Astrocyte (in vitro differentiated cells and primary cell): ENCODE measurements at regions not wholly inside any gene's neighbourhood (a gene's known extent, or its start where the extent isn't known, plus 50 kb on each side); places are given as distances from the start of the nearest gene placed in this dataset.

Experiments used
- DNase-seq: peaks from one replicate; pipeline ENCODE4 v3.0.0-alpha.2; 2010; ENCODE audit warnings: low read depth
- FAIRE-seq: peaks from 2 replicates; lab custom pipeline; 2011; peaks lifted over from hg19 to GRCh38; lab: Jason Lieb, UNC
- H2AFZ ChIP-seq: 2 replicates; pipeline ENCODE4 v1.6.0; 2012; ENCODE audit warnings: low read depth, low read length, inconsistent platforms
- H3K27ac ChIP-seq: 2 replicates; pipeline ENCODE4 v1.5.1; 2011; ENCODE audit warnings: low read depth, low read length, inconsistent platforms
- H3K27me3 ChIP-seq: 2 replicates; pipeline ENCODE4 v1.6.0; 2011; ENCODE audit warnings: low read length, inconsistent platforms; ENCODE audit not compliant: insufficient read depth
- H3K36me3 ChIP-seq: 2 replicates; pipeline ENCODE4 v1.5.1; 2011; ENCODE audit warnings: low read length, inconsistent platforms; ENCODE audit not compliant: insufficient read depth
- H3K4me1 ChIP-seq: 2 replicates; pipeline ENCODE4 v1.5.1; 2011; ENCODE audit warnings: low read length, inconsistent platforms; ENCODE audit not compliant: insufficient read depth
- H3K4me2 ChIP-seq: 2 replicates; pipeline ENCODE4 v1.6.0; 2012; ENCODE audit warnings: low read length, inconsistent platforms
- H3K4me3 ChIP-seq: 2 replicates; pipeline ENCODE4 v1.5.1; 2011; ENCODE audit warnings: low read depth, mild to moderate bottlenecking, low read length, inconsistent platforms; ENCODE audit not compliant: insufficient read depth
- H3K79me2 ChIP-seq: 2 replicates; pipeline ENCODE4 v1.6.0; 2012; ENCODE audit warnings: mild to moderate bottlenecking, low read length, inconsistent platforms; ENCODE audit not compliant: insufficient read depth
- H3K9ac ChIP-seq: 2 replicates; pipeline ENCODE4 v1.6.0; 2012; ENCODE audit warnings: mild to moderate bottlenecking, low read length, inconsistent platforms
- H3K9me3 ChIP-seq: 2 replicates; pipeline ENCODE4 v1.5.1; 2012; ENCODE audit warnings: low read depth, mild to moderate bottlenecking, low read length, inconsistent platforms; ENCODE audit not compliant: insufficient read depth
- H4K20me1 ChIP-seq: 2 replicates; pipeline ENCODE4 v1.6.0; 2012; ENCODE audit warnings: low read length, inconsistent platforms; ENCODE audit not compliant: insufficient read depth
- H3K27ac Mint-ChIP-seq: one replicate; pipeline ENCODE4 v1.8.0; 2021; ENCODE audit warnings: mild to moderate bottlenecking, mixed read lengths; ENCODE audit not compliant: unreplicated experiment
- H3K27me3 Mint-ChIP-seq: one replicate; pipeline ENCODE4 v1.8.0; 2021; ENCODE audit warnings: low read depth, mixed read lengths; ENCODE audit not compliant: unreplicated experiment
- H3K36me3 Mint-ChIP-seq: one replicate; pipeline ENCODE4 v1.8.0; 2021; ENCODE audit warnings: low read depth, mixed read lengths; ENCODE audit not compliant: unreplicated experiment
- H3K4me1 Mint-ChIP-seq: one replicate; pipeline ENCODE4 v1.8.0; 2021; ENCODE audit warnings: low read depth, mixed read lengths; ENCODE audit not compliant: unreplicated experiment
- H3K4me3 Mint-ChIP-seq: one replicate; pipeline ENCODE4 v1.8.0; 2021; ENCODE audit warnings: mild to moderate bottlenecking, moderate library complexity, mixed read lengths; ENCODE audit not compliant: unreplicated experiment
- H3K9me3 Mint-ChIP-seq: one replicate; pipeline ENCODE4 v1.8.0; 2021; ENCODE audit warnings: mild to moderate bottlenecking, mixed read lengths; ENCODE audit not compliant: unreplicated experiment
- CTCF ChIP-seq: IDR thresholded peaks from 2 replicates; pipeline ENCODE4 v1.5.1; 2011; ENCODE audit warnings: low read depth, mild to moderate bottlenecking, inconsistent platforms, low read length, moderate library complexity; ENCODE audit not compliant: insufficient read depth
- EZH2 ChIP-seq: IDR thresholded peaks from 2 replicates; pipeline ENCODE4 v1.6.1; 2012; ENCODE audit warnings: mild to moderate bottlenecking, low read length, inconsistent platforms; ENCODE audit not compliant: insufficient read depth

- Histone ChIP-seq H3K27ac (no peak overlapping the region), H3K4me1 (peaks cover 10% of the 10 kb centered on the region), H3K4me2 (no peak overlapping the region), H4K20me1 (no peaks in the 10 kb centered on the region), H3K9ac (no peak overlapping the region), H3K36me3 (no peaks in the 10 kb centered on the region), H3K79me2 (no peaks in the 10 kb centered on the region), H2AFZ (no peak overlapping the region), H3K4me3 (no peak overlapping the region), H3K9me3 (no peaks in the 10 kb centered on the region), H3K27me3 (peaks cover 3% of the 10 kb centered on the region)
- Mint-ChIP-seq H3K4me1 (peaks cover 18% of the 10 kb centered on the region), H3K27ac (no peak overlapping the region), H3K4me3 (no peak overlapping the region), H3K27me3 (peaks cover 2% of the 10 kb centered on the region), H3K36me3 (no peaks in the 10 kb centered on the region), H3K9me3 (peaks cover 8% of the 10 kb centered on the region)
- TF ChIP-seq CTCF: no peak
- TF ChIP-seq EZH2: no peak
- no peak for DNase-seq
- FAIRE-seq: no peak
Observed at GRCh38 chr2:206219957-206220356, 54.5 kb upstream of the ZDBF2 start.

DNA sequence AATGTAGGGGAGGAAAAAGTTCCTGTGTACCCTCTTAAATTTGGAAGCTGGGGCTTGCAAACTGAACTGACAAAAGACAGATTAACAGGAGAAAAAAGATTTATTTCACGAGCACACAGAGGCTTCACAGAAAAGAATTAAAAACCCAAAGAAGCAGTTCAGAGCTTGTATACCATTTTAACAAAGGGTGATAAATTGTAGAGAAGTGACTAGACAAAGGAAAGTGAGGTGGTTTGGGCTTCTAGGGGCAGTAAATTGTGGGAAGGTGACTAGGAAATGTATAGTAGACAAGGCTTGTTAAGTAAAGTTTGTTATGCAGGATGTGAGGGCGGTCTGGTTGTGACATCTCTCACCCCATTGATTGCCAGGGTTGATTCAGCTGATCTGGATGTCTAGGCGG lies 53.5 kb upstream of the ZDBF2 start:
- Histone ChIP-seq H3K4me2 (no peak overlapping the region), H3K9ac (no peak overlapping the region), H3K27ac (no peak overlapping the region), H3K9me3 (no peaks in the 10 kb centered on the region), H3K27me3 (peaks cover 3% of the 10 kb centered on the region), H3K4me3 (no peak overlapping the region), H4K20me1 (no peaks in the 10 kb centered on the region), H3K4me1 (peaks cover 10% of the 10 kb centered on the region), H3K79me2 (no peaks in the 10 kb centered on the region), H3K36me3 (no peaks in the 10 kb centered on the region), H2AFZ (no peak overlapping the region)
- no peak for TF ChIP-seq CTCF
- no peak for TF ChIP-seq EZH2
- peaks cover 2% of the 10 kb centered on the region for H3K27me3 Mint-ChIP-seq
- DNase-seq (no peak), FAIRE-seq (no peak)
- H3K36me3 Mint-ChIP-seq: no peaks in the 10 kb centered on the region
- H3K27ac Mint-ChIP-seq: no peak overlapping the region
- H3K4me1 Mint-ChIP-seq: peaks cover 18% of the 10 kb centered on the region
- no peak overlapping the region for H3K4me3 Mint-ChIP-seq
- peaks cover 8% of the 10 kb centered on the region for H3K9me3 Mint-ChIP-seq
